Stimulated activated naive CD8-positive, alpha-beta T cell treated with anti-CD3 and anti-CD28 coated beads, Interleukin-15, amount 100 ng/mL, for 72 hours (primary cell): ENCODE measurements at regions not wholly inside any gene's neighbourhood (a gene's known extent, or its start where the extent isn't known, plus 50 kb on each side); places are given as distances from the start of the nearest gene placed in this dataset.

Experiments
- ATAC-seq: fragments of 150-1000 bp; cut with Tn5 transposase; 2 replicates; pipeline ENCODE4 v1.10.0; 2021; ENCODE audit warnings: mild to moderate bottlenecking, moderate library complexity
- DNase-seq, 2 donors: peaks; one replicate each; pipeline ENCODE4 v3.0.0; 2021 to 2022
- H3K27ac Mint-ChIP-seq, 2 donors: one replicate each; pipeline ENCODE4 v1.8.0; 2022; ENCODE audit warnings: mild to moderate bottlenecking in 2 of 2, mixed read lengths in 2 of 2, moderate library complexity in 2 of 2
- H3K27me3 Mint-ChIP-seq: one replicate; pipeline ENCODE4 v1.8.0; 2022; ENCODE audit warnings: mixed read lengths
- H3K4me1 Mint-ChIP-seq: one replicate; pipeline ENCODE4 v1.8.0; 2022; ENCODE audit warnings: mild to moderate bottlenecking, mixed read lengths
- H3K4me3 Mint-ChIP-seq, 2 donors: one replicate each; pipeline ENCODE4 v1.8.0; 2022; ENCODE audit warnings: mild to moderate bottlenecking in 2 of 2, mixed read lengths in 2 of 2, moderate library complexity in 1 of 2
- H3K9me3 Mint-ChIP-seq, 2 donors: one replicate each; pipeline ENCODE4 v1.8.0; 2022; ENCODE audit warnings: mixed read lengths in 2 of 2

DNA sequence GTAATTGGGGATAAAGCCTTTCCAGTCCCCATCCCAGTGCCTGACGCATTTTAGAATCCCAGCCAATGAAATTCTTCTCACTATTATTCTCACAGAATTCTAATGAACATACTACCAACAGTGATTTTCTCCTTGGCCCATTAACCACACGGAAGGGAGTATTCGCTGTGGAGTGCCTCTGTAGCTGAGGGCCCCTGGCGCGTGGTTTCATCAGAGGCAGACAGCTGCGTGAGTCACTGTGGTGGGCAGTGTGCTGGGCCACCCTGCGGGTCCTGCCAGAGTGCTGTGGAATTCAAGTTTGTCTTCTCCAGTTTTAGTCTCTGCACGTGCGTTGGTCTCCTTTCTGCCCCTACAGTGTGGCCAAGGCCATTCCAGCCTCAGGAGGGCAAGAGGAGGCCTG is 335.4 kb upstream of the FAT1 start:
- no peaks in the 10 kb centered on the region for H3K9me3 Mint-ChIP-seq
- H3K27ac Mint-ChIP-seq: no peak overlapping the region
- no peak for ATAC-seq
- H3K4me3 Mint-ChIP-seq: no peak overlapping the region
- H3K4me1 Mint-ChIP-seq: no peaks in the 10 kb centered on the region
- no peak for DNase-seq
- H3K27me3 Mint-ChIP-seq: no peaks in the 10 kb centered on the region

DNA sequence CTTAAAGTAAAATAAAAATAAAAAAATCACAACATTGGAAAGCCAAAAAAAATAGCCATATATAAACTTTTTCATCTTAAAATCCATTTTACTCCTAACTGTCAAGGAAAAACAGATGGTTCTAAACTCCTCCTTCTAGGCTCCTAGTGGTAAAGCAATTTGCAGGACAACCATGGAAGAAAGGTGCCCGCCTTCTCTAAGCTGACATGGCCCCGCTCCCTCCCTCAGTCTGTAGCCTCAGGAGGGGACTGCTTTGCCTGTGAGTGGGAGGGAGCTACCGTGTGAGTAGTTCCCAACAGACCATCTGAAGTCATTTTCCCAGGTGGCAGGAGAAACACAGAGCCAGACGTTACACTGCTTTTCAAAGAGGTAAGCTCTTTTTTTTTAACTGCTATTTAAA is 336.2 kb upstream of the FAT1 start:
- Mint-ChIP-seq H3K9me3 (no peaks in the 10 kb centered on the region), H3K27me3 (no peaks in the 10 kb centered on the region), H3K4me3 (no peak overlapping the region), H3K27ac (no peak overlapping the region), H3K4me1 (no peaks in the 10 kb centered on the region)
- DNase-seq (no peak), ATAC-seq (no peak)

DNA sequence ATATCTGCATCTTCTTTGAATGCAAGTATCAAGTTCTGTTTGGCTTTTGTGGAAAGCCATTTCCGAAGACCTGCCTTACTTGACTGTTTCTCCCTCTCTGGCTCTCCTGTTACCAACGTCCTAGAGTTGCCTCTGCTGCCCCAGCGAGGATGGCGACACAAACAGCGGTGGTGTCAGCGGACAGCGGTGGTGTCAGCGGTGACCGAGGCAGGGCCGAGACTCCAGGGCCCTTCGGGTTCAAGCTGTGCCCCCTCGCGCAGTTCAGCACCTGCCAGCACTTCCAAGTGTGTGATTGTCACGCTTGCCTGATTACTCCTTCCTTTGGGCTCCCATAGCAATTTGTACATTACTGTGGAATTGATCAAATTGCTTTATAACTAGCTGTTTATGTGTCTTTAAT is 336.9 kb upstream of the FAT1 start:
- Mint-ChIP-seq H3K4me1 (no peaks in the 10 kb centered on the region), H3K27me3 (no peaks in the 10 kb centered on the region), H3K27ac (no peak overlapping the region), H3K4me3 (no peak overlapping the region), H3K9me3 (no peaks in the 10 kb centered on the region)
- DNase-seq: no peak
- ATAC-seq: no peak

DNA sequence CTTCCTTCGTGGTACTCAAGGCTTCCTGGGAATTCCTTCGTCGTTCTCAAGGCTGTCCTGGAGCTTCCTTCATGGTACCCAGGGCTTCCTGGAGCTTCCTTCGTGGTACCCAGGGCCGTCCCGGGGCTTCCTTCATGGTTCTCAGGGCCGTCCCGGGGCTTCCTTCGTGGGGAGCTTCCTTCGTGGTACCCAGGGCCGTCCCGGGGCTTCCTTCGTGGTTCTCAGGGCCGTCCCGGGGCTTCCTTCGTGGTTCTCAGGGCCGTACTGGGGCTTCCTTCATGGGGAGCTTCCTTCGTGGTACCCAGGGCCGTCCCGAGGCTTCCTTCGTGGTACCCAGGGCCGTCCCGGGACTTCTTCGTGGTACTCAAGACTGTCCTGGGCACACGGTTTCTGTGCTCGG is 339.6 kb upstream of the FAT1 start:
- ATAC-seq (no peak), DNase-seq (no peak)
- H3K27me3 Mint-ChIP-seq: no peaks in the 10 kb centered on the region
- no peak overlapping the region for H3K27ac Mint-ChIP-seq
- no peaks in the 10 kb centered on the region for H3K4me1 Mint-ChIP-seq
- H3K9me3 Mint-ChIP-seq: no peaks in the 10 kb centered on the region
- no peak overlapping the region for H3K4me3 Mint-ChIP-seq

DNA sequence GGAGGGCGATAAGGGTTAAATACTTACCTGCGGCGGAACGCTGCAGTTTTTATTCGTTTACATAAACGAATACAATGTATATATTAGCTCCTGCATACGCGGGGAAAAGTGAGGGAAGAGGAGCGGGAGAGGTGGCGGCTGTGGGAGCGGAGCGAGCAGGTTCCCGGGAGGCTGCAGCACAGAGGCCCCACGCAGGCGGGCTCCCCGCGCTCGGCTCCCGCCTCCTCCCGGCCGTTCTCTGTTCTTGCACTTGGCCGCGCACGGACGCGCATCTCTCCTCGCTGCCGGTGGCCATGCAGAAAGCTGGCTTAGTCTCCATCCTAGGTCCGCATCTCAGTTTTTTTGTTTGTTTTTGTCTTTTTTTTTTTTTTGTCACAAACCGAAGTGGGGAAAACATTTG is 340.4 kb upstream of the FAT1 start:
- peak overlapping the region in 1 of 2 donors; percentile 27 for H3K27ac Mint-ChIP-seq
- H3K9me3 Mint-ChIP-seq: no peaks in the 10 kb centered on the region
- no peaks in the 10 kb centered on the region for H3K4me1 Mint-ChIP-seq
- no peak overlapping the region for H3K4me3 Mint-ChIP-seq
- ATAC-seq: no peak
- no peak for DNase-seq
- H3K27me3 Mint-ChIP-seq: no peaks in the 10 kb centered on the region

DNA sequence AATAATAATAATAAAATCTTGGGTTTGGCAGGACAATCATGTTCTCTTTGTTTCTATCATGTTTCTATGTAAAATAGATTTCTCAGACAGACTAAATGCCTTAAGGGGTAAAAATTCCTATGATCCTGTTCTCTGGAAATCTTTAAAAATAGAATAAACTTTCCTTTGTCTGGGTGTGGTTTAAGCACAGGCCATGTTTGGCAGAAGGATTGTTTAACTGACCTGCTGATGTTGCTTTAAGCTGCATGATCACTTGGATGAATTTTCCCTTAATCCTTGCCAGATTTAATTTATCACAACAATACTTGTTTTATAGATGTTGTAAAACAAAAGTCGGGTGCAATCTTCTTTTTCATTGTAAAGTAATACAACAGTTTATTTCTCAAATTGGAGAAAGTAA is 341.7 kb upstream of the FAT1 start:
- no peaks in the 10 kb centered on the region for H3K27me3 Mint-ChIP-seq

DNA sequence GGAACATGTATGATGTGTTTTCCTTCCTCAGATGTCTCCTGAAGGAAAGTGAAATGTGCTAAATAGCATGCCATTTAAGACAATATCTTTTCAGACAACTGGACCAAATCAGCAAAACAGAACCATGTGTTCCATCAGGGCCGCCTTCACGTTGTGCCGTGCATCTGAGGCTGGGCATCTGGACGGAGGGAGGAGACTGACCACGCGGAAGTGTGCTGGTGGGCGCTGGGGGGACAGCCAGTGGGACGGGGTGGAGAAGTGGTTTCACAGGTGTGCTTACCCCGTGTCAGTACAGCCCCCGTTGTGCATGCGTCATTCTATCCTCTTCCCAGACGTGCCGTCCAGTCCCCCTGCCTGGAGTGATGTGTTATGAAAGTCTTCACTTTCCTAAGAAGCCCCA is 342.1 kb upstream of the FAT1 start:
- no peaks in the 10 kb centered on the region for H3K27me3 Mint-ChIP-seq
- DNase-seq (no peak), ATAC-seq (no peak)
- no peaks in the 10 kb centered on the region for H3K9me3 Mint-ChIP-seq
- no peak overlapping the region for H3K4me3 Mint-ChIP-seq
- no peak overlapping the region for H3K27ac Mint-ChIP-seq
- no peaks in the 10 kb centered on the region for H3K4me1 Mint-ChIP-seq

More for the DNA sequence above, 341.7 kb upstream of the FAT1 start:
- Mint-ChIP-seq H3K4me3 (no peak overlapping the region), H3K27ac (no peak overlapping the region), H3K9me3 (no peaks in the 10 kb centered on the region), H3K4me1 (no peaks in the 10 kb centered on the region)
- DNase-seq: no peak
- no peak for ATAC-seq

DNA sequence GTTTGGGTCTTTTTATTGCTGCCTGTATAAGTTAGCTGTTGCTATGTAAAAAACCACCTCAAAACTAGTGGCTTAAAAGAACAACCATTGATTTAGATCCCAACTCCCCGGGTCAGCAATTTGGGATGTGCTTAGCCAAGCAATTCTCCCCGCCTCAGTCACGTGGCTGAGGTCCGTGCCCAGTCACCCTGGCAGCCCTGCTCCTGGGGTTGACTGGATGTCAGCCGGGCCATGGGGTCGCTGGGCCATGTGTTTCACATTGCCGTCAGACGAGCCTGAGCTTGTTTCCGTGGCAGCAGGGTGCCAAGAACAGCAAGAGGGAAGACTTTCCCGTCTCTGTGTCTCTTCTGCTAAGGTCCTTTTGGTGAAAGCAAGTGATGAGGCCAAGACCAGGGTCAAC is 345.7 kb upstream of the FAT1 start:
- no peak overlapping the region for H3K4me3 Mint-ChIP-seq
- H3K4me1 Mint-ChIP-seq: no peaks in the 10 kb centered on the region
- ATAC-seq: no peak
- H3K27ac Mint-ChIP-seq: no peak overlapping the region
- H3K9me3 Mint-ChIP-seq: peaks cover 0 to 5% of the 10 kb centered on the region in 2 donors
- H3K27me3 Mint-ChIP-seq: no peaks in the 10 kb centered on the region
- DNase-seq: no peak

DNA sequence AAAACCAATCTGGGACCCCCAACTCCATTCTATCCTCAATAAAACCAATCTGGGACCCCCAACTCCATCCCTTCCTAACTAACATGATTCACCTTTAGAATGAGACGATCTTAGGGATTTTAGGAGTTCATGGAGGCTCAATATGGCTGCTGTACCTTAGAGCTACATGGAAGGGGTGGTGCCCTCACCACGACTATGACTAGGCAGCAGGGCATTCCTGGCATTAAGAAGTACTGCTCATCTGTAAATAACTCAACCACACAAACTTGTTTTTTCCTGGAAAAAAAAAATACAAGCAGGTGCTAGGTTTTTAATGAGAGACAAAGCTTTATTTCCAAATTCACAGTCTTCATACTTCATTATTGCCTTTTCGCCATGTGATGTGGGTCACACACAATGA is 346.5 kb upstream of the FAT1 start:
- Mint-ChIP-seq H3K4me3 (no peak overlapping the region), H3K27me3 (no peaks in the 10 kb centered on the region), H3K9me3 (peaks cover 0 to 5% of the 10 kb centered on the region in 2 donors), H3K27ac (no peak overlapping the region), H3K4me1 (no peaks in the 10 kb centered on the region)
- ATAC-seq (no peak), DNase-seq (no peak)

DNA sequence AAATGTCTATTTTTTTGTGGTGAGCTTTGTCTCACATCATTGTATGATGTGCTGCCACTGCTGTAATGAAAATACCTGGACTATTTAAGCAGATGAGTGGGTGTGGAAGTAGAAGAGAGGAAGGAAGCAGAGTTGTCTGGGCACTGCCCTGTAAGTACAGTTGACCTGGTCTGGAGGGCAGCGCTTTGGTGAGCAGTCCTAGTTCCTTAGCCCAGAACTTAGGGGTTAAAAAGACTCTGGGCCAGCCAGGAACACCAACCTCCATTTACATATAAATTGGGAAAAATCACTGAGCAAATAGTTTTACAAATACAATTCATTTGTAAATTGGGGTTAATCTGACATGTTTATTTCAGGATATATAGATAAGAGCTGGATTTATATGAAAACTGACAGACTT is 347.1 kb upstream of the FAT1 start:
- peaks cover 0 to 5% of the 10 kb centered on the region in 2 donors for H3K9me3 Mint-ChIP-seq
- no peaks in the 10 kb centered on the region for H3K27me3 Mint-ChIP-seq
- ATAC-seq (no peak), DNase-seq (no peak)
- H3K4me1 Mint-ChIP-seq: no peaks in the 10 kb centered on the region
- H3K27ac Mint-ChIP-seq: no peak overlapping the region
- H3K4me3 Mint-ChIP-seq: no peak overlapping the region

DNA sequence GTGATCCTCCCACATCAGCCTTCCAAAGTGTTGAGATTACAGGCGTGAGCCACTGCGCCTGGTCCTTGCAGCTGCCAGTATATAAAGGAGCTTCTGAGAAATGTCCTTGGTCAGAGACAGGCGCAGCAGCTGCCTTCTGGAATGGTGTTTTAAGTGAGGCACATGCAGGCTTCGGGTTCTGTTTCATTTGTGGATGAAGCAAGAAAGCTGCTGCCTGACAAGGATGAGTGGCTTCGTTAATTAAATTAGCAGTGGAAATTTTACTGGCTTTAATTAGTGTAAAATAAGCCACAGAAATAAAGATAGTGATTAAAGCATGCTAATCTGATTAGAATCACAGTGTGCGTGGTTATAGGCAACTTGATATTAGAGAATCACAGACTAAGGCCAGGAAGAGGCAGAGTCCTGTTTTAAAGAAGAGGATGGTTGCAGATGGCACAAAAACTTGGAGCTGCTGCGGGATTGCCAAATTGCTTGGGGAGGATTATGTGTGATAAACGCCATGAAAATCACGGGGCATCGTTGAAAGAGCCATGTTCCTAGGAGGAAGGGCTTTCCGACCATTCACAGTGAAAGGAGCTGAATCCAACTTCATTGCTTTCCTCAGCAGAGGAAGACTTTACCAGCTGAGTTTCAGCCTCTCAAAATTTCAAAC is 348.4 kb upstream of the FAT1 start:
- DNase-seq (no peak), ATAC-seq (no peak)
- Mint-ChIP-seq H3K27me3 (no peaks in the 10 kb centered on the region), H3K27ac (no peak overlapping the region), H3K4me1 (no peaks in the 10 kb centered on the region), H3K4me3 (no peak overlapping the region), H3K9me3 (peaks cover 0 to 5% of the 10 kb centered on the region in 2 donors)

DNA sequence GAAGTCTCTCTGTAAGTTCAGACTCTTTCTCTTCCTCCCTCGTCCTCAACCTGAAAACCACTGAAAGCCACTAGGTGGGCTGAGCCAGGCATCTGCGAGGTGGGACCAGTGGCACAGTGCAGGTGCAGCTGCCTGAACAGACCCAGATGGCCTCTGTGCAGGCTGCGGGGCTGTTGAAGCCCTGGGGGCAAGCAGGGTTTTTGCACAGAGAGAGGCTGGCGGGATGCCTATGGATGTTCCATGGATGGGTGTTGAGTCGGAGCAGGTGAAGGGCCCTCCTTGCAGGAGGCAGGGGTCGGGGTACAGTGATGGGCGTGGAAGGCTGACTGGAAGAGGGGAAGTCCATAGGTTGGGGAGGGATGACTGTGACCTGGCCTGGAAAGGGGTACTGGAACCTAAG is 350.2 kb upstream of the FAT1 start:
- peak overlapping the region in 1 of 2 donors; percentile 5 for H3K27ac Mint-ChIP-seq
- peaks cover 0 to 8% of the 10 kb centered on the region in 2 donors for H3K9me3 Mint-ChIP-seq
- no peaks in the 10 kb centered on the region for H3K27me3 Mint-ChIP-seq
- H3K4me3 Mint-ChIP-seq: no peak overlapping the region
- ATAC-seq (peak; percentile 12), DNase-seq (no peak)
- no peaks in the 10 kb centered on the region for H3K4me1 Mint-ChIP-seq

DNA sequence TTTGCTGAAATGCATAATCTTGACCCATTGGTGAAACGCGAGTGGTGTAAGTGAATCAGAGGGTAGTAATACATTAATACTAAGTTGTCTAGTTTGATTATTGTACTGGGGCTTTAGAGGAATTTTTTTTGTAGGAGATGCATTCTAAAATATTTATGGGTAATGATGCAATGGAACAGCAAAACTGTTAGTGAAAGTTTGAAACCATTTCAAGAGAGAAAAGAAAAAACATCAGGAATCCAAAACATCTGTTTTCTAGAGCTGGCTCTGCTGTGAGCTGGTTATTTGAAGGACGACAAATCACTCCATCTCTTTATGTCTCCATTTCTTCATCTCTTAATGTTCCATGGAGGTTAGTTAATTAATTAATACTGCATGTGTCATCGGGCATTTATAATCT is 351.9 kb upstream of the FAT1 start:
- DNase-seq: no peak

DNA sequence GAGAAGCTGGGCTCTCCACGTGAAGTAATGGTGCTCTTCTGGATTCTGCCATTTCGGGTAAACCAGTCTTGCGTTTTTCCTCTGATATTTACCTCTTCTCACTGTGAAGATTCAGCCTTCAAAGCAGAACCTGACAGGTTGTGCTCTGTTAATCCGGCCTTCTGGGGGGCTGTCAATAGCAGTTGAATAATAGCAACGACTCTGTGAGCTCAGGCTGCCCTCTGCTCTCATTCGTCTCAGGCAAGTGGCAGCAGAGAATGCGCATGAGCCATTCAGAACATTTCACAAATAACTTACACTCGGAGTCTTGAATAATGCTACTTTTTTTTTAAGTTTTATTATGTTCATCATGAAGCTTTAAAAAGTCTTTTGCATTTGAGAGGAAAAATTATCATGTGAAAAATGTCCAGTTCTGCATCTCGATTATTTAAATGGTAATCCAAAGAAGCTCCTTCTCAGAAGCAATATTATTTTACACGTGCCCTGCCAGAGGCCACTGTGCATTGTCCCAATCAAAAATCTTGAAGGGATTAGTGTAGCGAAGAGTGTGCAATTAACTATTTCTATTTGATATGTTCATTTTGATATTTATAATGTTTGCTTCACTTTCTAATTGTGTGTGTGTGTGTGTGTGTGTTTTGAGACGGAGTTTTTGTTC is 354.2 kb upstream of the FAT1 start:
- H3K27ac Mint-ChIP-seq: no peak overlapping the region
- no peak for DNase-seq

More for the DNA sequence above, 351.9 kb upstream of the FAT1 start:
- Mint-ChIP-seq H3K27ac (no peak overlapping the region), H3K9me3 (peaks cover 0 to 10% of the 10 kb centered on the region in 2 donors), H3K4me3 (no peak overlapping the region), H3K27me3 (no peaks in the 10 kb centered on the region), H3K4me1 (no peaks in the 10 kb centered on the region)
- ATAC-seq: no peak

DNA sequence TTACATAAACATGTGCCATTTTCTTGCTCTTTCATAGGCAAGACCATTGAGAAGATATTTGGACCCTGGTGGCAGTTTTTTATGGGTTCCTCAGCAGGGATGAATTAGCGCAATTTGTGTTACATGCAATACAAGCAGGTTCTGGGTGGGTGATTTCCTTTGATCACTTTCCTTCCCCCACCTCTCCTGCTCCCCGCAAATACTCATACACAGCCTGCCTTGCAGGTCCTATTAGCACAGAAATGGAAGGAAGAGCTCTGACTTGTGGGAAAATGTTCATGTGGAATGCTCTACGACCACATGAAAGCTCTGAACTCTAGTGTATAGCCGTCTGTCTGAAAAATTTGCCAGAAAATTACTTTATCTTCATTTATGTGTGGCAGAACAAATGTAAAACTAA is 361.0 kb upstream of the FAT1 start:
- H3K4me1 Mint-ChIP-seq: no peaks in the 10 kb centered on the region
- H3K9me3 Mint-ChIP-seq: peaks cover 0 to 6% of the 10 kb centered on the region in 2 donors
- DNase-seq (no peak), ATAC-seq (no peak)
- no peak overlapping the region for H3K4me3 Mint-ChIP-seq
- H3K27me3 Mint-ChIP-seq: no peaks in the 10 kb centered on the region
- H3K27ac Mint-ChIP-seq: no peak overlapping the region

More for the DNA sequence above, 354.2 kb upstream of the FAT1 start:
- Mint-ChIP-seq H3K27me3 (no peaks in the 10 kb centered on the region), H3K9me3 (peaks cover 0 to 10% of the 10 kb centered on the region in 2 donors), H3K4me1 (no peaks in the 10 kb centered on the region), H3K4me3 (no peak overlapping the region)
- no peak for ATAC-seq

DNA sequence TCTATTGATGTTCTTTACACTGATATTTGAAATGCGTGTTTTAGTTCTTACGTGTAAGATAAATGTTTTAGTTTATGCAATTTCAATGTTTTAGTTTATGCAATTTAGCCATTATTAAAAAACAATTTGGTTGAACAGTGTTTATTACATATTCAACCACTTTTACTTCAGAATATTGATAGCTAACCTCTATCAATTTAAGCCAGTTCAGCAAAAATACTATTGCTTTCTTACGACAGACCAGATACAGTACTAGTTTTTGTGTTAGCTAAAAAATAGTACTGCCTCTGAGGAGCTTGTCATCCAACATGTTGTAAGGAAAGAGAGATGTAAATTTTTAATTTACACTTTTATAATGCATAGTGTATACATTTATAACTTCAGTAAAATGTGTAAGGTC is 361.7 kb upstream of the FAT1 start:
- ATAC-seq (no peak), DNase-seq (no peak)

DNA sequence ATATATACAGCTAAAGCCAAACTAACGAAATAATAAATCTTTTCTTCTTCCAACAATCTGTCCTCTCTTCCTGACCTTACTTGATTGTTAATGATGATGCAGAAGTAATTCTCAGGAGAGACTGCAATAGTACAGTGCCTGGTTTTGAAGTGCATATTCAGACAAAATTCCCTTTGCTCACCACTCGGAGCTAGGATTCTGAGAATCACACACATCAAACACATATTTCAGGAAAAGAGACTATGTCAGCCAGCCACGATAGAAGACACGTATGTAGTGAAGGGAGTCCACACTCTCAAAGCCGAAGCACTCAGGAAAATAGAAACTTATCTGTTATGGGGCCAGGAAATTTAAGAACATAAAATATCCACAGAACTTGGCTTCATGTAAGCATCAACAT is 362.5 kb upstream of the FAT1 start:
- Mint-ChIP-seq H3K27ac (no peak overlapping the region), H3K27me3 (no peaks in the 10 kb centered on the region), H3K4me1 (no peaks in the 10 kb centered on the region), H3K4me3 (no peak overlapping the region), H3K9me3 (peaks cover 6% of the 10 kb centered on the region in 2 donors)
- DNase-seq (no peak), ATAC-seq (no peak)

More for the DNA sequence above, 361.7 kb upstream of the FAT1 start:
- Mint-ChIP-seq H3K9me3 (peaks cover 1 to 6% of the 10 kb centered on the region in 2 donors), H3K27ac (no peak overlapping the region), H3K4me1 (no peaks in the 10 kb centered on the region), H3K4me3 (no peak overlapping the region), H3K27me3 (no peaks in the 10 kb centered on the region)
